Kidney (tissue), 13 donors: ENCODE measurements at regions not wholly inside any gene's neighbourhood (a gene's known extent, or its start where the extent isn't known, plus 50 kb on each side); places are given as distances from the start of the nearest gene placed in this dataset.

Experiments used
- DNase-seq, 5 donors: peaks; one replicate each; pipeline ENCODE4 v3.0.0-alpha.2; 2013 to 2020
- FAIRE-seq: peaks from 2 replicates; lab custom pipeline; 2012; peaks lifted over from hg19 to GRCh38; lab: Jason Lieb, UNC
- H3K27ac ChIP-seq, 2 donors: one replicate each; pipeline ENCODE4 v1.7.0; 2013; ENCODE audit warnings: low read depth in 2 of 2, low read length in 2 of 2, inconsistent platforms in 1 of 2
- H3K27me3 ChIP-seq: one replicate; pipeline ENCODE4 v1.7.1; 2013; ENCODE audit warnings: low read length, inconsistent platforms; ENCODE audit not compliant: control insufficient read depth, insufficient read depth
- H3K36me3 ChIP-seq, 3 donors: one replicate each; pipeline versions ENCODE4 v1.7.0 to v1.7.1; 2013; ENCODE audit warnings: low read length in 3 of 3, control low read depth in 1 of 3, inconsistent platforms in 1 of 3; ENCODE audit not compliant: insufficient read depth in 3 of 3, control insufficient read depth in 2 of 3
- H3K4me1 ChIP-seq, 3 donors: one replicate each; pipeline versions ENCODE4 v1.7.0 to v1.7.1; 2013; ENCODE audit warnings: low read length in 3 of 3, inconsistent platforms in 1 of 3, low read depth in 1 of 3; ENCODE audit not compliant: control insufficient read depth in 2 of 3, insufficient read depth in 2 of 3
- H3K4me3 ChIP-seq, 3 donors: one replicate each; pipeline versions ENCODE4 v1.7.0 to v1.8.1; 2013; ENCODE audit warnings: low read length in 3 of 3, control low read depth in 1 of 3, inconsistent platforms in 1 of 3
- H3K9ac ChIP-seq, 3 donors: one replicate each; pipeline versions ENCODE4 v1.7.0 to v1.7.1; 2013; ENCODE audit warnings: low read length in 3 of 3, control low read depth in 1 of 3, inconsistent platforms in 1 of 3
- H3K9me3 ChIP-seq, 3 donors: one replicate each; pipeline versions ENCODE4 v1.7.0 to v1.7.1; 2013; ENCODE audit warnings: low read length in 3 of 3, control low read depth in 1 of 3, inconsistent platforms in 1 of 3; ENCODE audit not compliant: control insufficient read depth in 2 of 3, insufficient read depth in 1 of 3
- intact Hi-C: fragments of 100-400 bp; cut with DNase I; formaldehyde crosslinking; loops from one replicate; pipeline ENCODE4 v1.11.1; 2022
- TF ChIP-seq, protein P1 (sequence below): IDR thresholded peaks from 3 replicates; pipeline ENCODE4 v1.5.1; 2012; ENCODE audit warnings: mild to moderate bottlenecking, moderate library complexity, borderline replicate concordance; ENCODE audit not compliant: insufficient read depth; ENCODE audit errors: extremely low read depth
- donor health status: control.
- donor health status: control.
- donor health status: control.
- donor health status: control.
- donor health status: control.
- donor health status: DM: yes; HTN: yes; CAD: no.
- donor health status: Normal renal cell carcinoma (clear cell type).

DNA sequence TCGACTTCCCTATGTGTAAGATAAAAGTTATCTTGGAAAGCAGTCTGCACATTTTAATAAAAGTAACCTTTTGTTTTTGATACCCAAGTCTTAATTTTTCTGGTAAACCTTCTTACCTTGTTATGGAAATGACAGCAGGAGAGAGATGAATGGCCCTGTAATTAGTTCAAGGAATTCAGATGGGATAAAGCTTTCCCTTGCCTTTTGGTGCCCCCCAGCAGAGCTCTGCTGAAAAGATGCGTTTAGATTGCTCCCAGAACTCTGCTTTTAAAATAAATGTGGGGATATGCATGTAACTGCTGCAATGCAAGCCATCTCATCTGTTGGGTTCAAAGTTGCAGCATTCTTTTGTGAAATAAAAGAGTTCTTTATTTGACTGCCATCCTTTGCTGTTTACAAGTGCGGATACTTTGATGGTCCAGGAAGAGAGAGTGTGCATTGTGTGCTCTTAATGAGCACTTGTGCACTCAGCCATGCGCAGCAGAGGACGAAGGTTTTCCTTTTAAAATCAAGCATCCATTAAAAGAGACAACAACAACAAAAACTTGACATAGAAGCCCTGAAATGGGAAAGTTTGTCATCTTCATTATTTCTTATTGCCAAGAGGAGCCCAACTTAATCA, 176.7 kb upstream of the ST6GAL2 start:
- Histone ChIP-seq H3K27ac (no peak overlapping the region), H3K27me3 (no peaks in the 10 kb centered on the region), H3K9ac (no peak overlapping the region), H3K36me3 (no peaks in the 10 kb centered on the region), H3K4me3 (no peak overlapping the region), H3K9me3 (no peaks in the 10 kb centered on the region), H3K4me1 (peaks cover 0 to 10% (median 2%) of the 10 kb centered on the region in 3 donors)
- intact Hi-C loops = no loop called here
- DNase-seq (no peak), FAIRE-seq (no peak)
- TF ChIP-seq, protein P1, sequence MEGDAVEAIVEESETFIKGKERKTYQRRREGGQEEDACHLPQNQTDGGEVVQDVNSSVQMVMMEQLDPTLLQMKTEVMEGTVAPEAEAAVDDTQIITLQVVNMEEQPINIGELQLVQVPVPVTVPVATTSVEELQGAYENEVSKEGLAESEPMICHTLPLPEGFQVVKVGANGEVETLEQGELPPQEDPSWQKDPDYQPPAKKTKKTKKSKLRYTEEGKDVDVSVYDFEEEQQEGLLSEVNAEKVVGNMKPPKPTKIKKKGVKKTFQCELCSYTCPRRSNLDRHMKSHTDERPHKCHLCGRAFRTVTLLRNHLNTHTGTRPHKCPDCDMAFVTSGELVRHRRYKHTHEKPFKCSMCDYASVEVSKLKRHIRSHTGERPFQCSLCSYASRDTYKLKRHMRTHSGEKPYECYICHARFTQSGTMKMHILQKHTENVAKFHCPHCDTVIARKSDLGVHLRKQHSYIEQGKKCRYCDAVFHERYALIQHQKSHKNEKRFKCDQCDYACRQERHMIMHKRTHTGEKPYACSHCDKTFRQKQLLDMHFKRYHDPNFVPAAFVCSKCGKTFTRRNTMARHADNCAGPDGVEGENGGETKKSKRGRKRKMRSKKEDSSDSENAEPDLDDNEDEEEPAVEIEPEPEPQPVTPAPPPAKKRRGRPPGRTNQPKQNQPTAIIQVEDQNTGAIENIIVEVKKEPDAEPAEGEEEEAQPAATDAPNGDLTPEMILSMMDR = no peak

DNA sequence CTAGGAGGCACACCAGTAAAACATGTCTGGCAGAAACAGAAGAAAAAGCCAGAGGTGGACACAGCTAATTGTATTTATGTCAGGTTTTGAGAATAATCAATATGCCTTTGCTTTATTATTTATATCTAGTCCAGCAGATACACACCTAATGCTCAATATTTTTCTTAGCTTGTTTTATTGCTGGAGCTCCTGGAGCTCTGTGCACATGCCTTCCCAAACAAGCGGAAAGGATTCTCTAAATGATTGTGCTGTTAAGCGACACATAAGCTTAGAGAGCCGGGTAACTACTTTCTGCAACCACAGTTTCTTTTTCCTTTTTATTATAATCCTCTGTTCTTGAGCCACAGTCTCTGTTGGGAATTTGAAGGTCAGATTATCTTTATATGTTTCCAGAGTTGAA, 177.3 kb upstream of the ST6GAL2 start:
- intact Hi-C loops = no loop called here
- H3K4me3 ChIP-seq = no peak overlapping the region
- no peaks in the 10 kb centered on the region for H3K27me3 ChIP-seq
- H3K9me3 ChIP-seq = no peaks in the 10 kb centered on the region
- FAIRE-seq = no peak
- no peak for DNase-seq
- TF ChIP-seq, protein P1 = no peak
- H3K4me1 ChIP-seq = peaks cover 0 to 10% (median 2%) of the 10 kb centered on the region in 3 donors
- no peak overlapping the region for H3K9ac ChIP-seq
- no peaks in the 10 kb centered on the region for H3K36me3 ChIP-seq
- H3K27ac ChIP-seq = no peak overlapping the region

DNA sequence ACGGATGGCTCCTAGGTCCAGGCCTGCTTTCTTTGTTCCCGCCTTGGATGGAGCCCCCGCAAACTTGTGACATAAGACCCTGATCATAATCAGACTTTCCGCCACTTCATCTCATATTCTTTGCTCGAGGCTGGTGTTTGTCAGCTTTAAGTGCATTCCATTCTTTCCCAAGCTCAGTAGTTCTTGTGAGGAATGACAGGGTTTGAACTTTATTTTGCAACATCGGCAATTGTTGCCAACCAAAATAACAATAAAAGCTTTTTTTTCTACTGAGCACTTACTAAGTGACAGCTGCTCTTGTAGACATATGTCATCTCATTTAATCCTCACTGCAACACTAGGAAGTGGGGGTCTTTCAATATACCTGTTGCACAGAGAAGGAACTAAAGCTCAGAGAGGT, 178.8 kb upstream of the ST6GAL2 start:
- H3K36me3 ChIP-seq = no peaks in the 10 kb centered on the region
- no peak for FAIRE-seq

More for the DNA sequence above, 178.8 kb upstream of the ST6GAL2 start:
- Histone ChIP-seq H3K27me3 (no peaks in the 10 kb centered on the region), H3K27ac (no peak overlapping the region), H3K4me1 (peaks cover 0 to 10% (median 2%) of the 10 kb centered on the region in 3 donors), H3K9me3 (no peaks in the 10 kb centered on the region), H3K9ac (no peak overlapping the region), H3K4me3 (no peak overlapping the region)
- DNase-seq = peak in 2 of 5 donors; percentile 16 to 68
- TF ChIP-seq, protein P1 = no peak
- intact Hi-C loops = no loop called here
